ENCODE measurements at regions not wholly inside any gene's neighbourhood (a gene's known extent, or its start where the extent isn't known, plus 50 kb on each side); places are given as distances from the start of the nearest gene placed in this dataset.

- H3K4me2 ChIP-seq (ENCODE audit: low read depth, low read length): no peak overlapping the region
- peaks cover 8% of the 10 kb centered on the region; the same call in 1 of the 2 replicates for H3K4me1 ChIP-seq (ENCODE audit: insufficient read depth, low read length)
- no peaks in the 10 kb centered on the region for H3K9me3 ChIP-seq (ENCODE audit: low read length)
- no TSS peak for BruUV-seq (replicated peaks)
- H3K4me3 ChIP-seq (replicated peaks in 1 of 3; ENCODE audit: insufficient read depth in 1 of 3, low read depth in 2 of 3, low read length in 3 of 3): no peak overlapping the region
- ChIA-PET CTCF (ENCODE audit: low intra/inter-chr PET ratio, low total read pairs) (no interaction called here), POLR2A (no interaction called here)
- H3K9ac ChIP-seq (ENCODE audit: insufficient read depth, low read depth, low read length): no peak overlapping the region
- no peak for ATAC-seq
- FAIRE-seq: no peak
- DNase-seq (ENCODE audit: low spot score): no peak
- H3K27ac ChIP-seq (ENCODE audit: extremely low read length, insufficient read depth, low read length): no peak overlapping the region
- TF ChIP-seq, protein P1, sequence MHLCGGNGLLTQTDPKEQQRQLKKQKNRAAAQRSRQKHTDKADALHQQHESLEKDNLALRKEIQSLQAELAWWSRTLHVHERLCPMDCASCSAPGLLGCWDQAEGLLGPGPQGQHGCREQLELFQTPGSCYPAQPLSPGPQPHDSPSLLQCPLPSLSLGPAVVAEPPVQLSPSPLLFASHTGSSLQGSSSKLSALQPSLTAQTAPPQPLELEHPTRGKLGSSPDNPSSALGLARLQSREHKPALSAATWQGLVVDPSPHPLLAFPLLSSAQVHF (CRISPR knock-in tag; IDR thresholded peaks at IDR 0.05): no peak
- TF ChIP-seq ZNF546 (CRISPR knock-in tag; conservative IDR thresholded peaks at IDR 0.05): no peak
- TF ChIP-seq, protein P2, sequence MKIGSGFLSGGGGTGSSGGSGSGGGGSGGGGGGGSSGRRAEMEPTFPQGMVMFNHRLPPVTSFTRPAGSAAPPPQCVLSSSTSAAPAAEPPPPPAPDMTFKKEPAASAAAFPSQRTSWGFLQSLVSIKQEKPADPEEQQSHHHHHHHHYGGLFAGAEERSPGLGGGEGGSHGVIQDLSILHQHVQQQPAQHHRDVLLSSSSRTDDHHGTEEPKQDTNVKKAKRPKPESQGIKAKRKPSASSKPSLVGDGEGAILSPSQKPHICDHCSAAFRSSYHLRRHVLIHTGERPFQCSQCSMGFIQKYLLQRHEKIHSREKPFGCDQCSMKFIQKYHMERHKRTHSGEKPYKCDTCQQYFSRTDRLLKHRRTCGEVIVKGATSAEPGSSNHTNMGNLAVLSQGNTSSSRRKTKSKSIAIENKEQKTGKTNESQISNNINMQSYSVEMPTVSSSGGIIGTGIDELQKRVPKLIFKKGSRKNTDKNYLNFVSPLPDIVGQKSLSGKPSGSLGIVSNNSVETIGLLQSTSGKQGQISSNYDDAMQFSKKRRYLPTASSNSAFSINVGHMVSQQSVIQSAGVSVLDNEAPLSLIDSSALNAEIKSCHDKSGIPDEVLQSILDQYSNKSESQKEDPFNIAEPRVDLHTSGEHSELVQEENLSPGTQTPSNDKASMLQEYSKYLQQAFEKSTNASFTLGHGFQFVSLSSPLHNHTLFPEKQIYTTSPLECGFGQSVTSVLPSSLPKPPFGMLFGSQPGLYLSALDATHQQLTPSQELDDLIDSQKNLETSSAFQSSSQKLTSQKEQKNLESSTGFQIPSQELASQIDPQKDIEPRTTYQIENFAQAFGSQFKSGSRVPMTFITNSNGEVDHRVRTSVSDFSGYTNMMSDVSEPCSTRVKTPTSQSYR (CRISPR knock-in tag; IDR thresholded peaks at IDR 0.05; ENCODE audit: borderline replicate concordance): no peak
- no peak for TF ChIP-seq ZNF788 (CRISPR knock-in tag; IDR thresholded peaks at IDR 0.05; ENCODE audit: borderline replicate concordance)
- no peak for TF ChIP-seq ZNF577 (CRISPR knock-in tag; IDR thresholded peaks at IDR 0.05; ENCODE audit: borderline replicate concordance, low read depth)
- no peak for TF ChIP-seq ZNF331 (CRISPR knock-in tag; IDR thresholded peaks at IDR 0.05)
- TF ChIP-seq SRSF9 (IDR thresholded peaks at IDR 0.05; ENCODE audit: borderline replicate concordance, insufficient read depth, low read depth, low read length, poor library complexity, severe bottlenecking): no peak
- H2AFZ ChIP-seq (ENCODE audit: low read length): no peak overlapping the region
- no peaks in the 10 kb centered on the region for H4K20me1 ChIP-seq (ENCODE audit: insufficient read depth, low read length)
- H3K36me3 ChIP-seq (replicated peaks in 1 of 2; ENCODE audit: control insufficient read depth in 1 of 2, insufficient read depth in 2 of 2, low read length in 2 of 2): no peaks in the 10 kb centered on the region
- in situ Hi-C loops (cut with HindIII; ENCODE audit: extremely low pct_ligation_motif_present, low pct_unique_long_range_greater_than_20kb) (no loop called here), intact Hi-C loops (cut with micrococcal nuclease; ENCODE audit: unreplicated experiment) (no loop called here)
- 69% methylated on average over 3 of the region's 3 CpGs for WGBS (ENCODE audit: low lambda C conversion rate)
- no peaks in the 10 kb centered on the region for H3K27me3 ChIP-seq (ENCODE audit: control insufficient read depth in 1 of 2, insufficient read depth in 2 of 2, low read length in 2 of 2)
- H3K79me2 ChIP-seq (ENCODE audit: insufficient read depth, low read length): no peaks in the 10 kb centered on the region
These were observed 148.9 kb upstream of the JADE1 start for GRCh38 chr4:128660361-128661215.

All from HepG2 (cell line).